ENCODE measurements at regions not wholly inside any gene's neighbourhood (a gene's known extent, or its start where the extent isn't known, plus 50 kb on each side); places are given as distances from the start of the nearest gene placed in this dataset.

DNA sequence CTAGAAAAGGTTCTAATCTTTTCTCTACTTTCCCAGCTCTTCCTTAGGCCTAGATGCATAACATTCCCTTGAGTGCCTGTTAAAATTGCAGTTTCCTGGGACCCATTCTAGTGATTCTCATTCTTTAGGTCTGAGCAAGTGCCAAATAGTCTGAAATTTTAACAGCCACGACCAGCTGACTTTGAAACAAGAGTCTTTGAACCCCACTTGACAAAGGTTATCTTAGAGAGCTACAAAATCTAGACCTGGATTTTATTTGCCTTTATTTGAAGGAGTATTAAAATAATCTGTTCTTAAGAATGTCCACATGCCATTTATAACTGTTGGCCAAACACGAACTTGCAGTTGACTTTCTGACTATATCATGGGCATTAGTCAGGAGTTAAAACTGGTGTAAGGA is 110.2 kb upstream of the LHCGR start:
- peaks cover 0 to 3% of the 10 kb centered on the region in 2 donors for H3K9me3 Mint-ChIP-seq
- no peak overlapping the region for H3K27ac Mint-ChIP-seq
- H3K36me3 Mint-ChIP-seq: no peaks in the 10 kb centered on the region
- DNase-seq (ENCODE audit: low spot score in 2 of 2): no peak
- no peak for ATAC-seq

DNA sequence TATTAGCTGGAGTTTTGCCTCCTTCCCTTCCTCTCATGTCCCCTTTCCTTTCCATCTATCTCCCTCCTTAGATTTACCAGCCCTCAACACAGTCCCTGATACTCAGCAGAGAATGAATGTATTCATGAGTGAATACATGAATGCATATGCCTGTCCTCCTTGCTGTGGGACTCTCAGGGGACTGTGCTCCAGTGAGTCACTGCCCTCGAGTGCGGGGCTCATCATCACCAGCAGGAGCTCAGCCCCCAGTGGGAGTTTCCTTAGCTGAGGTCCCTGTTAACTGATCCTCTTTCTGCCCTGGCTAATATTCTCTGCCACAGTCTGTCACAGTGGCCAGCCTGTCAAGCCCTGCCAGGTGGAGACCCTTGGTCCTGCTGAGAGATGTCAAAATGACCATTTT is 104.9 kb upstream of the LHCGR start:
- no peak for ATAC-seq
- Mint-ChIP-seq H3K9me3 (peaks cover 0 to 3% of the 10 kb centered on the region in 2 donors), H3K36me3 (no peaks in the 10 kb centered on the region), H3K27ac (no peak overlapping the region)
- no peak for DNase-seq (ENCODE audit: low spot score in 2 of 2)

DNA sequence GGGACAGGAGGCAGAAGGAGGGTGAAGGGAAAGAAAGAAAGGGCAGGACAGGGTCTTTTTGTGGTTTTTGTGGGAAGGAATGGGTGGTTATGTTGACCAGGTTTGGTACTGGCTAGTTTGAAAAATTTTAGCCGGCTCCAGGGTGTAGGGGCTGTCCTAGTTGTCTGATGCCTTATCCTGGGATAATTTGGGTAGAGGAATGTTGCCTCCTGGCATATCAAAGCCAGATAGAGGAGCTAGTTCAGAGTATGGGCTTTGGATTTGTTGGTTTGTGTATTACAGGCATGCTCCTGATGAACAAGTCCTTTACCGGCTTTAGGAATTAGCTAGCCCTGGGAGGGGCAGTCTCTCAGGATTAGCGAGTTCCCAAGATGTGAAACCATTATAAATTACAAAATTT is 101.1 kb upstream of the LHCGR start:
- no peak for DNase-seq (ENCODE audit: low spot score in 2 of 2)
- no peak overlapping the region for H3K27ac Mint-ChIP-seq
- H3K36me3 Mint-ChIP-seq: no peaks in the 10 kb centered on the region
- ATAC-seq: no peak
- H3K9me3 Mint-ChIP-seq: peaks cover 0 to 8% of the 10 kb centered on the region in 2 donors

DNA sequence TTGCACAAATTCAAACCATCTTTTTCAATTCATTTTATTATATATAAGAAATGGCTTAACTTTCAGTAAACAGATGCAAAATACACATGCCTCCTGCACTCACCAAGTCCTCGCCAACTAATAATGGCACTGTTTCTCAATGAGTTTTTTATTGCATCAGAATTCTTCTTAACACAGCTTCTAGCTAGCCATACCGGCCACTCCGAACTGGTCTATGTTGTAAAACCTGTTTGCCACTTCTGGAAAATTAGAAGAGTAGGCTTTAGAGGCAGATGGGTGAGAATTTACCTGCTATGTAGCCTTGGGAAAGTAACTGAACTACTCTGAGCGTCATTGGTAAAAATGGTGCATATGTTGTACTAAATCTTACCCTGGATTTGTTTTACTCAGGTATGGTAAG is 100.6 kb upstream of the LHCGR start:
- DNase-seq (ENCODE audit: low spot score in 2 of 2) (no peak), ATAC-seq (no peak)
- H3K27ac Mint-ChIP-seq: no peak overlapping the region
- H3K36me3 Mint-ChIP-seq: no peaks in the 10 kb centered on the region
- peaks cover 0 to 5% of the 10 kb centered on the region in 2 donors for H3K9me3 Mint-ChIP-seq

DNA sequence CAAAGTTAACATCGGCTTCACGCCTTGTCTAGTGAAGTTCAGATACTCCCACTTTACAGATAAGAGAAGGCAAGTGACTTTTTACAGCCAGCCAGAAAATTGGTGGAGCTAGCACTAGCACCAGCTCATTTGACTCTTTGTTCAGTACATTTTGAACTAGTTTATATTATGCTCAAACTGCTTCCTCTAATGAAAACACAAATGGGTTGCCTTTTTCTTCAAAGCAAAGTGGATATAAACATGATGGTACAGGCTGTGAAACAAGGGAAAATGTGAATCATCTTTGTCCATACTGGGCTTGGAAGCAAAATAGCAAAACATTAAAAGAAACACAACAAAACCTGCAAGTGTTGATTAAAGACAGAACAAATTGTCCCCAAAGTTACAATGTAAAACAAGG is 99.6 kb upstream of the LHCGR start:
- no peak overlapping the region for H3K27ac Mint-ChIP-seq
- no peak for DNase-seq (ENCODE audit: low spot score in 2 of 2)
- H3K36me3 Mint-ChIP-seq: no peaks in the 10 kb centered on the region

DNA sequence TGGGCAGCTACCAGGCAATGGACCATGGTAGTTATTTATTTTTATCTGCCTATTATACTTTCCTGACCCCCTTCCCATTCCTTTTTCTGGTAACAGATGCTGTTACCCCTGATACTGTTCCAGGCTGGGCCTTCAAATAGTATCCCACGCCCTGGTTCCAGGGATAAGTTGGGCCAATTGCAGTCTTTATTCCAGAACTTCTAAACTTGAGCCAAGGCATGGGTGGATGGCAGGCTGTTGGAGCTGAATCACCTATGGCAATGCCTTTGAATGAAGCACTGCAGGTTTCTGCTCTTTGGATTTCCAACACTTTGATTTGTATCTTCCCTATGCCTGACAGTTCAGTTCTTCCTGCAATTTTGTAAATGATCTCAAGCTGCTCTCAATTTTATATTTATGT is 99.2 kb upstream of the LHCGR start:
- H3K9me3 Mint-ChIP-seq: peaks cover 0 to 8% of the 10 kb centered on the region in 2 donors
- H3K27ac Mint-ChIP-seq: no peak overlapping the region
- no peaks in the 10 kb centered on the region for H3K36me3 Mint-ChIP-seq
- ATAC-seq: no peak
- no peak for DNase-seq (ENCODE audit: low spot score in 2 of 2)

More for the DNA sequence above, 99.6 kb upstream of the LHCGR start:
- no peak for ATAC-seq
- peaks cover 0 to 8% of the 10 kb centered on the region in 2 donors for H3K9me3 Mint-ChIP-seq

DNA sequence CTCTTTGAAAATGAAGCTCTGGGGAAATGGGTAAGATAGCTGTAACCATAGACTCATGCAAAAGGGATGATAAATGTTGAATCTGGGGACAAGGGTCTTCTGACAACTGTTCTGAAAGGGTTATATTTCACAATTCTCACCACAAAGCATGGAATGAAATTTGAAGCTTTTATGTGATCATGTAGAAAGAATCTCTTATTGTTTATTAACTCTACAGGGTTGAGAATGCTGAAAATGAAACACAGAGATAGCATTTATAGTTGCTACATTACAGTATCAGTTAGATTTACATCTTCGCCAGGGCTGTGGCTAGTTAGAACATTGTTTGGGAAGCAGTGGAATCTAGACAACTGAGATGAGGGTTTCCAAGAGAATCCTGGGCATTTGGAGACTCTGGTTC is 97.4 kb upstream of the LHCGR start:
- Mint-ChIP-seq H3K9me3 (peaks cover 0 to 8% of the 10 kb centered on the region in 2 donors), H3K27ac (no peak overlapping the region), H3K36me3 (no peaks in the 10 kb centered on the region)
- ATAC-seq (no peak), DNase-seq (ENCODE audit: low spot score in 2 of 2) (no peak)

DNA sequence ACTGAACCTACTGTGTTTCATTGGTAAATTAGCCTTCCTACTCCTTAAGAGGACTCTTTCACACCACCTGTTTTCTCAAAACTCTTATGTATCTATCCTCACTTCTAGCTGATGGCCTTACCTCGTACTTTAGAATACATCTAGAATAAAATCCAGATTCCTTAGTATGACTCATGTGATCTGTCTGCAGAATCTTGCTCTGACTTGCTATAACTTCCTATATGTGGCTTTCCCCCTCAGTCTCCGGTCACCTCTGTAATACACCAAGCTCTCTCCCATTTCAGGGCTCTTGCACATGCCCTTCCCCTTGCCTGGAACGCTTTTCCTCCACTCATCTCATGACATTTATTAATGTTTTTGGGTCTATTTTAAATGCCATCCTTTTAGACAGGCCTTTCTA is 95.6 kb upstream of the LHCGR start:
- no peaks in the 10 kb centered on the region for H3K36me3 Mint-ChIP-seq
- DNase-seq (ENCODE audit: low spot score in 2 of 2): no peak
- no peak overlapping the region for H3K27ac Mint-ChIP-seq
- peaks cover 0 to 8% of the 10 kb centered on the region in 2 donors for H3K9me3 Mint-ChIP-seq
- ATAC-seq: no peak

DNA sequence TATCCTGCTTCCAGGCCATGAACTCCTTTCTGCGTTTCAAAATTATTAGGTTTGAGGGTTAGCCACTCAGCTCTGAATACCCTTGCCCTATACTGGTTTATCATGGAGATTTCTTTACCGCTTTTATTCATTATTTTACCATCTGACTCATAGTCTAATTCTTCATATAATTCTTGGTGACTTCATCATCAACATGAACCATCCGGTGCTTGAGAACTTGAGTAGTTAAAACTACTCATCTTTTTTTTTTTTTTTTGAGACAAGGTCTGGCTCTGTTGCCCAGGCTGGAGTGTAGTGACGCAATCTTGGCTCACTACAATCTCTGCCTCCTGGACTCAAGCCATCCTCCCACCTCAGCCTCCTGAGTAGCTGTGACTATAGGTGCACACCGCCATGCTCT is 94.2 kb upstream of the LHCGR start:
- no peak overlapping the region for H3K27ac Mint-ChIP-seq
- no peaks in the 10 kb centered on the region for H3K36me3 Mint-ChIP-seq
- peaks cover 0 to 8% of the 10 kb centered on the region in 2 donors for H3K9me3 Mint-ChIP-seq
- ATAC-seq: no peak
- DNase-seq (ENCODE audit: low spot score in 2 of 2): no peak

DNA sequence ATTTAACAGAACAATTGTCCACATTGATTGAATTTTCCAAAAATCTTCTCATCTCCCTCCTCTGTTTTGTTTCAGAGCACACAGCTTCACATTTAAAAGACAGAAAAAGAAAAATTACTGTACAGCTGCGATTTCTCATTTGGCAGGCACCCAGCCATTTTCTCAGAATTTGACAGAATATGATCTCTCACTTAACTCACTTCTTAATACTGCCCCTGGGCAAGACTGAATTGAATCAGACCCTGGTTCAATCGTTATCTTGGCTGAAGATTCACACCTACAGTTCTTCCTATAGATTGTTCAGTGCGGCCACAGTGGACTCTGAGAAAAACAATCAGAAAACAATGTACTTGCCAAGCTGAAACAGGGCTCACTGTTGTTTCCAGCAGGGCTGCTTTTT is 90.2 kb upstream of the LHCGR start:
- no peak for DNase-seq (ENCODE audit: low spot score in 2 of 2)
- ATAC-seq: no peak
- no peak overlapping the region for H3K27ac Mint-ChIP-seq
- H3K9me3 Mint-ChIP-seq: peaks cover 0 to 12% of the 10 kb centered on the region in 2 donors
- H3K36me3 Mint-ChIP-seq: no peaks in the 10 kb centered on the region

DNA sequence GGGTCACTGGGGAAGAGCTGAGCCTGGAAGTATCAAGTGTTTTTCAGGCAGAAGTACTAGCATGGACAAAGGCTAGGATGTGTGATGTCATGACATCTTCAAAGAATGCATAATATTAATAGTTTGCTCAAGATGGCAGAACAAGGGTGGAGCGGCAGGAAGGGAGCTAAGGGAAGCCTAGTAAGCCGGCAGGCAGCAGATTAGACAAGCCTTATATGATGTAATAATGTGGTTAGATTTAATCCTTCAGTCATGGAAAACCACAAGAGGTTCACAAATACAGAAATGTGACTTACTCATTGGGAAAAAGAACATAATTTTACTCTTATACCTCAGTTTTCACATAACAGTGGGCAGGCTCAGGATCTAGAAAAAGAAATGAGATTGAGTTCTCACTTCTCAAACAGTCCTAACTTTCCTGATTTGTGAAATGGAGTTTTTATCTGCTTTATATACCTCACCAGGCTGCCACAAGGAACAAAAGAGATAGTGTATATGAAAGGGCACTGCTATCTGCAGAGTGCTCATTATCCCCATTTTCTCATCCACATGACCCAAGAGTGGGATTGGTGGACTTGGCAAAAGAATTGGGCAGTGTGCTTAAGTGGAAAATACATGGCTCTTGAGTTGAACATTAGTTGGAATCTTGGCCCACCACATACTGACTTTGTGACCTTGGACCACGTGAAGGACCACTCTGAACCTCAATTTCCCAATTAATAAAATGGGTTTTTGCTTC is 89.1 kb upstream of the LHCGR start:
- no peaks in the 10 kb centered on the region for H3K36me3 Mint-ChIP-seq
- ATAC-seq: no peak

DNA sequence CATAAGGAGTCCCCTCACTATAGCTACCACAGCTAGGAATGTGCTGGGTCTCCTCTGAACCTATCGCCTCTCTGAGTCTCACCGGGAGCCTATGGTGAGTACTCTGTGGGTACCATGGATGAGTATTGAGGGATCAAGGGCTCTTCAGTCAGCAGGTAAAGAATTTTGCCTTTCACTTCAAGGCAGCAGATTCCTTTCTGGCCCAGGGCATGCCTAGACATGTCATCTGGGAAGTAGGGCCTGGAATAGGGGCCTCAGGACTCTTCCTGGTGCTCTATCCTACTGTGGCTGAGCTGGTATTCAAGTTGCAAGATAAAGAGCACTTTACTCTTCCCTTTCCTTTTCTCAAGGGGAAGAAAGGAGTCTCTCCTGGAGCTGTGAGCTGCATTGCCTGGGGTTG is 85.6 kb upstream of the LHCGR start:
- Mint-ChIP-seq H3K27ac (peak overlapping the region in 1 of 2 donors; percentile 36), H3K36me3 (no peaks in the 10 kb centered on the region), H3K9me3 (peaks cover 8 to 13% of the 10 kb centered on the region in 2 donors)
- ATAC-seq (no peak), DNase-seq (ENCODE audit: low spot score in 2 of 2) (no peak)

More for the DNA sequence above, 89.1 kb upstream of the LHCGR start:
- DNase-seq (ENCODE audit: low spot score in 2 of 2): no peak
- Mint-ChIP-seq H3K27ac (no peak overlapping the region), H3K9me3 (peaks cover 0 to 9% of the 10 kb centered on the region in 2 donors)

DNA sequence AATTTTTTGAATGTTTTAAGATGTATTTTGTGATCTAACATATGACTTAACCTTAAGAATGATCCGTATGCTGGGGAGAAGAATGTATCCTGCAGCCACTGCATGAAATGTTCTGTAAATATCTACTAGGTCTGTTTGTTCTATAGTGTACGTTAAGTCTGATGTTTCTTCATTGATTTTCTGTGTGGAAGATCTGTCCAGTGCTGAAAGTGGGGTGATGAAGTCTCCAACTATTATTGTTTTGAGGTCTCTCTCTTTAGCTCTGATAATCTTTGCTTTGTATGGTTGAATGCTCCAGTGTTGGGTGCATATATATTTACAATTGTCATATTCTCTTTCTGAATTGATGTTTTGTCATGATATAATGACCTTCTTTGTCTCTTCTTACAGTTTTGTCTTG is 82.5 kb upstream of the LHCGR start:
- DNase-seq (ENCODE audit: low spot score in 2 of 2) (no peak), ATAC-seq (no peak)
- H3K36me3 Mint-ChIP-seq: no peaks in the 10 kb centered on the region
- peaks cover 13% of the 10 kb centered on the region in 2 donors for H3K9me3 Mint-ChIP-seq
- no peak overlapping the region for H3K27ac Mint-ChIP-seq

DNA sequence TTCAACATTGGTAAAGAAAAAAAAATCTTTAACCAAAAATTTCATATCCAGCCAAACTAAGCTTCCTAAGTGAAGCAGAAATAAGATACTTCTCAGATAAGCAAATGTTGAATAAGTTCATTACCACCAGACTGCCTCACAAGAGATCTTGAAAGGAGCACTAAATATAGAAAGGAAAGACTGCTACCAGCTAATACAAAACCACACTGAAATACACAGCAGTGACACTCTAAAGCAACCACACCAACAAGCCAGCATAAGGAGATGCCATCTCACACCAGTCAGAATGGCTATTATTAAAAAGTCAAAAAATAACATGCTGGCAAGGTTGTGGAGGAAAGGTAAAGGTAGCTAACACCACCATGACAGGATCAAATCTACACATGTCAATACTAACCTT is 74.0 kb upstream of the LHCGR start:
- no peak for DNase-seq (ENCODE audit: low spot score in 2 of 2)
- Mint-ChIP-seq H3K9me3 (peaks cover 0 to 6% of the 10 kb centered on the region in 2 donors), H3K36me3 (no peaks in the 10 kb centered on the region), H3K27ac (no peak overlapping the region)
- no peak for ATAC-seq

DNA sequence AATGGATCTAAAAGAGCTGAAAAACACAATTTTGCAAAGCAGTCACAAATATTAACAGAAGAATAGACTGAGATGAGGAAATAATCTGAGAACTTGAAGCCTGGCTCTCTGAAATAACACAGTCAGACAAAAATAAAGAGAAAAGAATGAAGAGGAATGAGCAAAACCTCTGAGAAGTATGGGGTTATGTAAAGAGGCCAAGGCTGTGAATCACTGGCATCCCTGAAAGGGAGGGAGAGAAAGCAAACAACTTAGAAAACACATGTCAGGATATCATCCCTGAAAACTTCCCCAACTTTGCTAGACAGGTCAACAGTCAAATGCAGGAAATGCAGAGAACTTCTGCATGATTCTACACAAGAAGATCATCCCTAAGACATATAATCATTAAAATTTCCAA is 73.5 kb upstream of the LHCGR start:
- no peaks in the 10 kb centered on the region for H3K36me3 Mint-ChIP-seq
- ATAC-seq: no peak

DNA sequence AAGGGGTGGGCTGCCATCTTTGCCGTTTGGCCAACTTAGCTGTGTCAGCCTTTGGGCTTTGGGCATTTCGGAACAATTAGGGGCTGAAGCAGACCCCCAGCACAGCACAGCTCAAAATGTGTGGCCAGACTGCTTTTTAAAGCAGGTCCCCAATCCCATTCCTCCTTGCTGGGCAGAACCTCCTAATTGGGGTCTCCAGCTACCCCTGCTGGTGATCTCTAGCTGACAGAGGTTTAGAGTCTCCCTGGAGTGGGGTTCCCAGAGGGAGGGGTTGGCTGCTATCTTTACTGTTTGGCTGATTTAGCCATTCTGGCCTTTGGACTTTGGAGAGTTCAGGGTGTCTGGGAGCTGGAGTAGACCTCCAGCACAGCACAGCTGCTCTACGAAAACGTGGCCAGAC is 71.5 kb upstream of the LHCGR start:
- no peak for ATAC-seq
- no peaks in the 10 kb centered on the region for H3K9me3 Mint-ChIP-seq

More for the DNA sequence above, 73.5 kb upstream of the LHCGR start:
- H3K9me3 Mint-ChIP-seq: peaks cover 0 to 6% of the 10 kb centered on the region in 2 donors
- no peak for DNase-seq (ENCODE audit: low spot score in 2 of 2)
- H3K27ac Mint-ChIP-seq: no peak overlapping the region

DNA sequence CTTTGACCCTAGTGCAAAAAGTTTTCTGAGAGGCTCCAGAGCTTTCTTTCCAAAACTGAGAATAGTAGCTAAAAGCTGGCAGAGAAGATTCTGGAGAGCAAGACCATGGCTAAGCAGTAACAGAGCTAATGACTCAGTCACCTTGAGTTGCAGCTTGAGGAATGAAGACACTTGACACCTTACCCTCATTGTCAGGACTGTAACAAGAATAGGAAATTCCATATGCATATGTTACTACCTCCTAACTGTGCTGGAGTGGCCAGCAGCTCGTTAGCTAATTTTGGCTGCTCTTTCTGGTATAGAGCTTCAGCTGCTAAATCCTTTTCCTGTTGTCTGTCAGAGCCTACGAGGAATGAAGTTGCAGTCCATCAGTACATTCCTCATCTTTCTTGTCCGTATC is 68.6 kb upstream of the LHCGR start:
- Mint-ChIP-seq H3K36me3 (no peaks in the 10 kb centered on the region), H3K27ac (no peak overlapping the region), H3K9me3 (no peaks in the 10 kb centered on the region)
- no peak for DNase-seq (ENCODE audit: low spot score in 2 of 2)
- ATAC-seq: no peak

More for the DNA sequence above, 71.5 kb upstream of the LHCGR start:
- Mint-ChIP-seq H3K36me3 (no peaks in the 10 kb centered on the region), H3K27ac (no peak overlapping the region)
- DNase-seq (ENCODE audit: low spot score in 2 of 2): no peak

DNA sequence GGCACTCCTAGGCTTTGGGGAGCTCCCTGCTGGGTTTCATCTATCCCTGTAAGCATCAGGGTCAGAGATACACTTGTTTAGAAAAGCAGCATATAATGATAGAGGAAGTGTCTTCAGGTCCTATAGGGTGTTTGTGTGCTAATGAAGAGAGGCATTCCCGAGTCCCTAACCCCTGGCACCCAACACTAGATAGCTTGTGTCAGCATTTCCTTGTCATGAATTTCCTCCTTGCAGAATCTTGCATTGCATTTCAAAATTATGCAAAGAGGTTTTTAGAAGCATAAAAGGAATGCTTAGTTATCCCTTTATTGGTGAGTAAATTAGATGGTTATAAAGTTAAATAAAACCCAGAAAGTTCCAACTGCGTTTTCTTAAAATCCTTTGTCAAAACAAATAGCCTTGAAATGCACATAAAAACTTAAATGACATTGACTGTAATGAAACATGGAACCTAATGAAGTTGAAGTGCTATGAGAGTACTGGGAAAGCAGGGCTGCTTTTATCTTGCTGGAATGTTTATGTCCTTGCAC is 63.7 kb upstream of the LHCGR start:
- ATAC-seq (no peak), DNase-seq (ENCODE audit: low spot score in 2 of 2) (no peak)
- H3K36me3 Mint-ChIP-seq: no peaks in the 10 kb centered on the region
- no peaks in the 10 kb centered on the region for H3K9me3 Mint-ChIP-seq
- H3K27ac Mint-ChIP-seq: no peak overlapping the region

All from activated naive CD4-positive, alpha-beta T cell treated with anti-CD3 and anti-CD28 coated beads, Interleukin-2, amount 50 U/mL, for 72 hours (primary cell).